SJSA1 (cell line): ENCODE measurements at regions not wholly inside any gene's neighbourhood (a gene's known extent, or its start where the extent isn't known, plus 50 kb on each side); places are given as distances from the start of the nearest gene placed in this dataset.
A peak's percentile ranks its signal among the peaks of the same experiment; 100 is the strongest.
"Not testable (repeated sequence)": the region's sequence is repeated elsewhere in the genome, so short reads cannot be mapped to it uniquely, and the experiment has no call there.

ENCODE experiments used
- DNase-seq, 2 experiments: peaks; one replicate each; pipeline ENCODE4 v3.0.0-alpha.2; 2015 to 2020; ENCODE audit warnings: low spot score in 2 of 2, low read depth in 1 of 2
- H3K27ac ChIP-seq: fragments of 250-450 bp; sonication (Bioruptor Pico); 2 replicates; pipeline ENCODE4 v1.5.1; 2020; ENCODE audit warnings: mild to moderate bottlenecking, moderate library complexity
- H3K27me3 ChIP-seq: fragments of 250-450 bp; sonication (Bioruptor Pico); replicated peaks from 2 replicates; pipeline ENCODE4 v1.5.1; 2020; ENCODE audit warnings: mild to moderate bottlenecking, moderate library complexity
- H3K36me3 ChIP-seq: fragments of 250-450 bp; sonication (Bioruptor Pico); 2 replicates; pipeline ENCODE4 v1.5.1; 2020; ENCODE audit warnings: mild to moderate bottlenecking
- H3K4me1 ChIP-seq: fragments of 250-450 bp; sonication (Bioruptor Pico); replicated peaks from 2 replicates; pipeline ENCODE4 v1.6.1; 2021; ENCODE audit warnings: mild to moderate bottlenecking
- H3K4me3 ChIP-seq: fragments of 250-450 bp; sonication (Bioruptor Pico); 2 replicates; pipeline ENCODE4 v1.5.1; 2020; ENCODE audit warnings: mild to moderate bottlenecking
- H3K9me3 ChIP-seq: fragments of 250-450 bp; sonication (Bioruptor Pico); replicated peaks from 2 replicates; pipeline ENCODE4 v1.5.1; 2020; ENCODE audit warnings: mild to moderate bottlenecking

- H3K4me3 ChIP-seq = no peak overlapping the region
- no peaks in the 10 kb centered on the region for H3K36me3 ChIP-seq
- H3K9me3 ChIP-seq = no peaks in the 10 kb centered on the region
- peak overlapping the region; percentile 81 for H3K27ac ChIP-seq
- peak in 1 of 2 experiments; percentile 8 for DNase-seq
- peaks cover 14% of the 10 kb centered on the region for H3K4me1 ChIP-seq
- H3K27me3 ChIP-seq = no peaks in the 10 kb centered on the region
Measured at GRCh38 chr2:35463805-35464596, 891.6 kb upstream of the CRIM1 start.

- Histone ChIP-seq H3K9me3 (no peaks in the 10 kb centered on the region; the same call in 1 of the 2 replicates), H3K4me3 (peak overlapping the region; percentile 22), H3K27ac (peak overlapping the region; percentile 81), H3K4me1 (peaks cover 14% of the 10 kb centered on the region), H3K36me3 (no peaks in the 10 kb centered on the region), H3K27me3 (no peaks in the 10 kb centered on the region)
- peak in 1 of 2 experiments; percentile 69 for DNase-seq
Measured at GRCh38 chr2:35462226-35462998, 893.2 kb upstream of the CRIM1 start.

- DNase-seq = peak in 1 of 2 experiments; percentile 5
- H3K27ac ChIP-seq = peak overlapping the region; percentile 81
- H3K27me3 ChIP-seq = no peaks in the 10 kb centered on the region
- H3K36me3 ChIP-seq = no peaks in the 10 kb centered on the region
- H3K9me3 ChIP-seq = no peaks in the 10 kb centered on the region; the same call in 1 of the 2 replicates
- H3K4me3 ChIP-seq = no peak overlapping the region; the same call in 1 of the 2 replicates
- H3K4me1 ChIP-seq = peaks cover 14% of the 10 kb centered on the region
Measured at GRCh38 chr2:35461406-35461805, 894.2 kb upstream of the CRIM1 start.

- Histone ChIP-seq H3K9me3 (no peaks in the 10 kb centered on the region; the same call in 1 of the 2 replicates), H3K36me3 (no peaks in the 10 kb centered on the region), H3K4me1 (no peaks in the 10 kb centered on the region), H3K27me3 (no peaks in the 10 kb centered on the region), H3K4me3 (no peak overlapping the region), H3K27ac (no peak overlapping the region)
- DNase-seq = peak; percentile 14 to 44
Measured at GRCh38 chr2:35454966-35455638, 900.5 kb upstream of the CRIM1 start.

- no peak overlapping the region for H3K27ac ChIP-seq
- no peaks in the 10 kb centered on the region for H3K4me1 ChIP-seq
- DNase-seq = no peak
- H3K9me3 ChIP-seq = no peaks in the 10 kb centered on the region
- no peaks in the 10 kb centered on the region for H3K36me3 ChIP-seq
- no peaks in the 10 kb centered on the region for H3K27me3 ChIP-seq
- H3K4me3 ChIP-seq = no peak overlapping the region
Measured at GRCh38 chr2:35447821-35448220, 907.8 kb upstream of the CRIM1 start.

GRCh38 chr2:35447215-35447614, 908.4 kb upstream of the CRIM1 start:
- H3K27me3 ChIP-seq = no peaks in the 10 kb centered on the region
- no peaks in the 10 kb centered on the region for H3K36me3 ChIP-seq
- no peak for DNase-seq
- H3K4me1 ChIP-seq = no peaks in the 10 kb centered on the region
- H3K27ac ChIP-seq = no peak overlapping the region
- no peaks in the 10 kb centered on the region for H3K9me3 ChIP-seq
- H3K4me3 ChIP-seq = no peak overlapping the region

GRCh38 chr2:35443087-35443486, 912.5 kb upstream of the CRIM1 start:
- no peak for DNase-seq
- no peak overlapping the region for H3K27ac ChIP-seq

GRCh38 chr2:35441575-35441974, 914.0 kb upstream of the CRIM1 start:
- not testable (repeated sequence) for H3K4me1 ChIP-seq, DNase-seq, H3K27ac ChIP-seq, H3K27me3 ChIP-seq, H3K4me3 ChIP-seq, H3K36me3 ChIP-seq, H3K9me3 ChIP-seq

More at GRCh38 chr2:35443087-35443486, 912.5 kb upstream of the CRIM1 start:
- no peaks in the 10 kb centered on the region for H3K4me1 ChIP-seq
- H3K9me3 ChIP-seq = no peaks in the 10 kb centered on the region
- no peak overlapping the region for H3K4me3 ChIP-seq
- H3K36me3 ChIP-seq = no peaks in the 10 kb centered on the region
- H3K27me3 ChIP-seq = no peaks in the 10 kb centered on the region

- not testable (repeated sequence) for H3K36me3 ChIP-seq, H3K27me3 ChIP-seq, H3K9me3 ChIP-seq, DNase-seq, H3K4me3 ChIP-seq, H3K4me1 ChIP-seq, H3K27ac ChIP-seq
Measured at GRCh38 chr2:35440308-35440707, 915.3 kb upstream of the CRIM1 start.

- H3K36me3 ChIP-seq, H3K27me3 ChIP-seq, H3K4me1 ChIP-seq, DNase-seq, H3K9me3 ChIP-seq, H3K27ac ChIP-seq, H3K4me3 ChIP-seq: not testable (repeated sequence)
Measured at GRCh38 chr2:35436893-35437292, 918.7 kb upstream of the CRIM1 start.

- Histone ChIP-seq H3K9me3 (no peaks in the 10 kb centered on the region; the same call in 1 of the 2 replicates), H3K4me3 (no peak overlapping the region), H3K27ac (no peak overlapping the region), H3K36me3 (no peaks in the 10 kb centered on the region), H3K27me3 (no peaks in the 10 kb centered on the region; the same call in 1 of the 2 replicates), H3K4me1 (no peaks in the 10 kb centered on the region)
- DNase-seq = no peak
Measured at GRCh38 chr2:35428548-35428947, 927.0 kb upstream of the CRIM1 start.

GRCh38 chr2:35421485-35421884, 934.1 kb upstream of the CRIM1 start:
- H3K27me3 ChIP-seq = no peaks in the 10 kb centered on the region
- no peaks in the 10 kb centered on the region for H3K9me3 ChIP-seq
- no peaks in the 10 kb centered on the region for H3K4me1 ChIP-seq
- no peak overlapping the region for H3K4me3 ChIP-seq
- DNase-seq = no peak
- no peak overlapping the region for H3K27ac ChIP-seq
- no peaks in the 10 kb centered on the region for H3K36me3 ChIP-seq

GRCh38 chr2:35417293-35417692, 938.3 kb upstream of the CRIM1 start:
- H3K27me3 ChIP-seq = no peaks in the 10 kb centered on the region
- no peak overlapping the region for H3K4me3 ChIP-seq
- no peaks in the 10 kb centered on the region for H3K9me3 ChIP-seq
- DNase-seq = no peak
- no peaks in the 10 kb centered on the region for H3K4me1 ChIP-seq
- H3K36me3 ChIP-seq = no peaks in the 10 kb centered on the region
- H3K27ac ChIP-seq = no peak overlapping the region
